NCI-H1417 (cell line): ENCODE measurements at regions not wholly inside any gene's neighbourhood (a gene's known extent, or its start where the extent isn't known, plus 50 kb on each side); places are given as distances from the start of the nearest gene placed in this dataset.
"Not testable (repeated sequence)": the region's sequence is repeated elsewhere in the genome, so short reads cannot be mapped to it uniquely, and the experiment has no call there.

Experiments
- DNase-seq, 3 experiments: peaks; one replicate each; lab custom pipeline; 2025; lab: John Stamatoyannopoulos, UW

GRCh38 chr15:87675271-87675670 lies 581.3 kb downstream of the NTRK3 start:
- no peak for DNase-seq

GRCh38 chr15:87672309-87673288 lies 583.9 kb downstream of the NTRK3 start:
- DNase-seq, result peak in 2 of 3 experiments; percentile 11 to 66

GRCh38 chr15:87671289-87671688 lies 585.2 kb downstream of the NTRK3 start:
- DNase-seq, result peak in 1 of 3 experiments; percentile 14

- no peak for DNase-seq
These were observed 586.7 kb downstream of the NTRK3 start for GRCh38 chr15:87669846-87670245.

GRCh38 chr15:87668768-87669564 lies 587.6 kb downstream of the NTRK3 start:
- DNase-seq, result not testable (repeated sequence)

GRCh38 chr15:87667643-87668042 lies 588.9 kb downstream of the NTRK3 start:
- DNase-seq, result peak in 1 of 3 experiments; percentile 13

- DNase-seq, result no peak
These were observed 594.0 kb downstream of the NTRK3 start for GRCh38 chr15:87662575-87662974.

GRCh38 chr15:87661454-87662355 lies 594.8 kb downstream of the NTRK3 start:
- no peak for DNase-seq

- no peak for DNase-seq
These were observed 596.0 kb downstream of the NTRK3 start for GRCh38 chr15:87660251-87661129.

- no peak for DNase-seq
These were observed 600.2 kb downstream of the NTRK3 start for GRCh38 chr15:87656372-87656771.

GRCh38 chr15:87653646-87654045 lies 602.9 kb downstream of the NTRK3 start:
- no peak for DNase-seq

GRCh38 chr15:87649175-87649574 lies 607.4 kb downstream of the NTRK3 start:
- DNase-seq, result no peak

- no peak for DNase-seq
These were observed 608.3 kb downstream of the NTRK3 start for GRCh38 chr15:87648278-87648677.

- no peak for DNase-seq
These were observed 610.8 kb downstream of the NTRK3 start for GRCh38 chr15:87645723-87646122.

GRCh38 chr15:87642997-87643396 lies 613.5 kb downstream of the NTRK3 start:
- DNase-seq, result not testable (repeated sequence)

- DNase-seq, result no peak
These were observed 617.1 kb downstream of the NTRK3 start for GRCh38 chr15:87639305-87640011.

GRCh38 chr15:87638554-87639083 lies 617.9 kb downstream of the NTRK3 start:
- DNase-seq, result no peak

- DNase-seq, result no peak
These were observed 622.2 kb downstream of the NTRK3 start for GRCh38 chr15:87634361-87634760.

- DNase-seq, result no peak
These were observed 623.0 kb downstream of the NTRK3 start for GRCh38 chr15:87633525-87633924.

- no peak for DNase-seq
These were observed 624.2 kb downstream of the NTRK3 start for GRCh38 chr15:87632364-87632763.
